GM19099 (cell line): ENCODE measurements at regions not wholly inside any gene's neighbourhood (a gene's known extent, or its start where the extent isn't known, plus 50 kb on each side); places are given as distances from the start of the nearest gene placed in this dataset.

Experiments
- POLR2A ChIP-seq: IDR thresholded peaks from 3 replicates; pipeline ENCODE4 v1.6.1; 2011; ENCODE audit warnings: low read depth; ENCODE audit not compliant: insufficient read length; ENCODE audit errors: extremely low read depth

DNA sequence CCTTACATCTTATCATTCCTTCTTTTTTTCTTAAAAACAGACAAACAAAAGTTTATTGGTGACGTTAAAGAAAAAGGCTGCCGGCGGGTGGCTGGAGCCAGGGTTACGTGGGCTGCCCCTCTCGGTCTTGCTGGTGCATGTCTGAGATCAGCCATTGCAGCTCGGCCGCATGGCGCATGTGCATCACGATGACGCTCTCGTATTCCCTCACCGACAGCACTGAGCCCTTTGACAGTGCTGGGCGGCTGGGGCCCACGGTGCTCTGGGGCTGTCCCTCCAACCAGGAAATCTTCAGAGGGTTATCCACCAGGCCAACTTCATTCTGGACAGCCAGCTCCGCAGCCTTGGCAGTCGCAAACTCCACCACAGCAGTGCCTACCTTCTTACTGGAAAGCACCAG lies 1081.8 kb upstream of the TMEFF2 start:
- no peak for TF ChIP-seq POLR2A

DNA sequence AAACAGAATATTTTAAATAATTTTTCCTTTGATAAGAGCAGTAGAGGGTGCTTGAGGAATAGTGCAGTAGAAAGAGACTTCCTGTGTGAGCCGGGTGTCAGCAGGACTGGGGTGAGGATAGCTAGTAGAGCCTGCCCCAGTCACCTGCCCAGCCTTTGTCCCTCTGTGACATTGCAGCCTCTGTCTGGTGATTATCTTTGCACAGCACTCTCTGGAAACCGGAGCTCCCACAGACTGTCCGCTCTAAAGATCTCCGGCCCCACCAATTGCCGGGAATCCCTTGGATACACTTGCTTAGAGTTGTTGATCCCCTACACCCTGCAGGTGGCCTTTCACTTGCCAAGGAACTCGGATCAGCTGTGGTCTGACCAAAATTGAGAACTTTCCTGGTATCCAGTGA lies 1081.3 kb upstream of the TMEFF2 start:
- no peak for TF ChIP-seq POLR2A

DNA sequence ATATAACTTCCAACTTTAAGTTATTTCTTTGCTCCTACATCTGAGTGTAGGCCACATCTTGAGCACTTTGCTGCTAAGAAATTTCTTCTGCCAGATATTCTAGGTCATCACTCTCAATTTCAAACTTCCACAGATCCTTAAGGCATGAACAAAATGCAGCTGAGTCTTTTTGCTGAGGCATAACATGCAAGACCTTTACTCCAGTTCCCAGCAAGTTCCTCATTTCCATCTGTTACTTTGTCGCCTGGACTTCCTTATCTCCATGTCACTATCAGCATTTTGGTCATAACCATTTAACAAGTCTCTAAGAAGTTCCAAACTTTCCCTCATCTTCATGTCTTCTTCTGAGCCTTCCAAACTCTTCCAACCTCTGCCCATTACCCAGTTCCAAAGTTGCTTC lies 1077.3 kb upstream of the TMEFF2 start:
- no peak for TF ChIP-seq POLR2A

DNA sequence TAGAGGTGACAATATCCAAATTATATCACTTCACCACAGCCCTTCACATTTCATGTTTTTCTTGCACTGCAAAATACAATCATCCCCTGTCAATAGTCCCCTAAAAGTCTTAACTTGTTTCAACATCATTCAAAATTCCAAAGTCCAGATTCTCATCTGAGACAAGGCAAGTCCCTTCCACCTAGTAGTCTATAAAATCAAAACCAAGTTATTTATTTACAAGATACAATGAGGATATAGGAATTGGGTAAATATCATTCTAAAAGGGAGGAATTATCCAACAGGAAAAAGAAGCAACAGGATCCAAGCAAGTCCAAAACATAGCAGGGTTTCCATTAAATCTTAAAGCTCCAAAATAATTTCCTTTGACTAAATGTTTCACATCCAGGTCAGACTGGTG lies 1076.1 kb upstream of the TMEFF2 start:
- TF ChIP-seq POLR2A, result no peak

DNA sequence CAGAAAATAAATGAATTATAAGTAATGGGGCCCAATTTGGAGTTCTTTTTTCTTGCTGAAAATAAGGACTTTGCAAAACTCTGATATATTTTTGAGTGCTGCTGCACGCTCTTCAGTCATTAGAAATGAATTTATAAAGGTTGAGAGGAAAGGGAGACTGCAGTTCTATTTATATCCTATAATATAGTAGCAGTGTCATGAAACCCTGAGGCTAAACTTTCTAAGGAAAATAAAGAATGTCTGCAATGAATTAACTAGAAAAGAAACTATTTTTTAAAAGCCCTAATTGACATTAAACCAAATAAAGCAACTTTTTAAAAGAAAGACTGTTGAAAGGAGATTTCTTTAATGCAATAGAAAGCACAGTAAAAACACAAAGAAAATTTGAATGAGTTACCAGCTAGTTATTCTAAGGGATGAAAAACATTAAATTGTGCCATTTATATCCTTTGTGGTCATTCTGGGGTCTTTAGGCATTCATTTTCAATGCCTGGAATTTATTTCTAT lies 1072.8 kb upstream of the TMEFF2 start:
- TF ChIP-seq POLR2A, result no peak

GRCh38 chr2:193253014-193253530 lies 1058.3 kb upstream of the TMEFF2 start:
- no peak for TF ChIP-seq POLR2A

DNA sequence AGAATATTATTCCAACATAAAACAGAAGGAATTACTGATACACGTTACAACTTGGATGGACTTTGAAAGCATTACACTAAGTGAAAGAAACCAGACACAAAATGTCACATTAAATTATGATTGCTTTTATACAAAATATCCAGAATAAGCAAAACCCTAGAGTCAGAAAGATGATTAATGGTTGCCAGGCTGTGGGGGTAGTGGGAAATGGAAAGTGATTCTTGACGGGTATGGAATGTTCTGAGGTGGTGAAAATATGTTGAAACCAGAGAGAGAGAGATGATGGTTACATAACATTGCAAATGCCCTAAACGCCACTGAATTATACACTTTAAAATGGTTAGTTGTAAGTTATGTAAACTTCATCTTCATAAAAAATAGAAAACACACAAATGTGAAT lies 1057.2 kb upstream of the TMEFF2 start:
- no peak for TF ChIP-seq POLR2A

- TF ChIP-seq POLR2A, result no peak
These were observed 1055.7 kb upstream of the TMEFF2 start for GRCh38 chr2:193250389-193250788.

- no peak for TF ChIP-seq POLR2A
These were observed 1046.0 kb upstream of the TMEFF2 start for GRCh38 chr2:193240752-193241151.

DNA sequence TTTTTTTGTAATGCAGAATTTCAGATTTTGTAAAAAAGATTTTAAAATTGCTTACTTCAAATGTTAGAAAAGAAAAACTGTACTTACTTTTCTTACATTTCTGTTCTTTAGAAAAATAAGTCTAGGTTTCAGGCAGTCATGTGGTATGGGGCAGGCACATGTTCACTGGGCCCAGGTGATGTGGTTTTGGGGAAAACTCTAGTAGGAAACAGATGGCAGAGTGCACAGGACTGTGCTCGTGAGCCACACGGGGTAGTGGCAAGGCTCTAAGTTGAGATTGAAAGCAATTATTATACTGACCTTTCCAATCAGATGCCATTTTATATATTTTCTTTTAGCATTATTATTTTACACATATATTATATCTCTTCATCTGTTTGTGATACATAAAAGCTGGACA lies 1036.9 kb upstream of the TMEFF2 start:
- no peak for TF ChIP-seq POLR2A

DNA sequence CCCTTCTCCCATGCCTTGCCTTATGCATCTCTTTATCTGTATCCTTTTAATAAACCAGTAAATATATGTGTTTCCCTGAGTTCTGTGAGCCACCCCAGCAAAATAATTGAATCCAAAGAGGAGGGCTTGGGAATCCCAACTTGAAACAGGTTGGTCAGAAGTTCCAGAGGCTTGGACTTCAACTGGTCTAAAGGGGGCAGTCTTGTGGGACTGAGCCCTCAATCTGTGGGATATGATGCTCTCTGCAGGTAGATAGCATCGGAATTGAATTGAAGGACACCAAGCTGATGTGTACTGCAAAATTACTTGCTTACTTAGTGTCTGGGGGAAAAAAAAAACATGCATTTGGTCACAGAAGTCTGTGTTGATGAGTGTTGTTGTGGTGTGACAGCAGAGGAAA lies 1033.5 kb upstream of the TMEFF2 start:
- no peak for TF ChIP-seq POLR2A

- TF ChIP-seq POLR2A, result no peak
These were observed 1027.7 kb upstream of the TMEFF2 start for GRCh38 chr2:193222454-193222853.

DNA sequence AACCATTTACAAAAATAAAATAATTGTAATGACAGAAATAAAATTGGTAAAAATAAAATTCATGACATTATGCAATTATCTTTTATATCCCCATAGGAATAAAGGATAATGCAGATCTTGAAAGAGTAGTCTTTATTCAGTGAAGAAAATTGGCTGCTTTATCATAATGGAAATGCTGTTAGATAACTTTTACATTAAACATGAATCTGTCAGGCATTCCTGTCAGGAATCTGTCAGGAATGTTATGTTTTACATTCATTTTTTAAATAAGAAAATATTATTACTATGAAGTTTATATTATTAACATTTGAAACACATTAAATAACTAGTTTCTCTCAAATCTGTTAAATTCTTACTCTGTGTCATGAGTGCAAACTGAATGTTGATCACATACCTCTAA lies 1024.7 kb upstream of the TMEFF2 start:
- no peak for TF ChIP-seq POLR2A

DNA sequence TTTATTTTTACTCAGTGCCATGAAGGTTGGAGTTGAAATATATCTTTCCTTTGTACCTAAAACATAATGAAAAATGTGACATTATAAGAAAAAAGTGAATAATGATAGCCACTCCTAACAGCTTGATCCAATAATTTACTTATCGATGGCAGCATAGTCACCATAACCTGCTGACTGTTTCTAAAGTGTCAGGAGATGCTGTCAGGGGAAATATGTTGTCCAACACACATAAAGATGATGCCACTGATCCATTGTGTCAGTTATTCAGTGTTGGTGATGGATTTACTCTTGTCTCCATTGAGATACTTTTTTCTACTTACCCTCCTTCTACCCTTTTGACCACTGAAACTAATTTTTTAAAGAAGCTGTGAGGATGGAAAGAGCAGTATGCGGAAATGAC lies 1006.9 kb upstream of the TMEFF2 start:
- no peak for TF ChIP-seq POLR2A

DNA sequence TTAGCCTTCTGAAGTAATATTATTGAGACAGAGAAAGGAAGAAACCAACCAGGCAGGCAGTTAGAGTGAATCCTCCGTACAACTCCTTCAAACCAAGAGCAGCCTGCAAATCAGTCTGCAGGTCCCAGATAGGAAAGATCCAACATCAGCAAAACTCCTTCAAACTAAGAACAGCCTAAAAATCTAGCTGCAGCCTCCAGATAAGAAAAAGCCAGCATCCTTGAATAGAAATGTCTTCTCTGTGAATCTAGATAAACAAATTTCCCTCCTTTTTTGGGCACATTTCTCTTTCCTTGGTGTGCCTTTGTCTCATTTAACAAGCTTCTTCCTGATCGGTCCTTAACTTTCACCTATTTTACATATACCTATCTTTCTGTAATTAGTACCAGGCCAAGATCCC lies 1004.6 kb upstream of the TMEFF2 start:
- TF ChIP-seq POLR2A, result no peak

- TF ChIP-seq POLR2A, result no peak
These were observed 993.1 kb upstream of the TMEFF2 start for GRCh38 chr2:193187816-193188215.

DNA sequence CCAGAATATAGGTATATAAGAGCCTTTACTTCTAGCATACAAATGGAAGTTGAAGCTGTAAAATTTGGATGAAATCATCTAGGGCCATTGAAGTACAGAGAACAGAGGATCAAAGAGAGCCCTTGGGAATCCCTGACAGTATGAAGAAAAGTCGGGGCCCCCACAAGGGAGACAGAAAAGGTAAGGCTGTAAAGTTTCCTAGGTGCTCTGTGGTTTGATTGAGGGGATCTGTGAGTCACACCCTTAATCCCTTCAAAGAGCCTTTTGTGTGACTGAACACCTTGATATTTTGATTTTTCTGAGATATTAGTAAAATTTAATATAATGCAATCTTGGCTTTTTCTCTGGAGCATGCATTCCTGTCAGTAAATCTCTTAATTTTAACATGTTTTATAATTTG lies 961.7 kb upstream of the TMEFF2 start:
- no peak for TF ChIP-seq POLR2A
